LNCaP clone FGC (cell line): ENCODE measurements at regions not wholly inside any gene's neighbourhood (a gene's known extent, or its start where the extent isn't known, plus 50 kb on each side); places are given as distances from the start of the nearest gene placed in this dataset.

Source experiments
- DNase-seq: peaks from one replicate; pipeline ENCODE4 v3.0.0-alpha.2; 2011; ENCODE audit warnings: low read depth
- H3K4me3 ChIP-seq: 2 replicates; pipeline ENCODE4 v1.5.1; 2011; ENCODE audit warnings: mild to moderate bottlenecking, low read depth, low read length, control low read depth
- CTCF ChIP-seq: IDR thresholded peaks from 2 replicates; pipeline ENCODE4 v1.5.1; 2012; ENCODE audit warnings: mild to moderate bottlenecking; ENCODE audit not compliant: control insufficient read depth, insufficient read depth; ENCODE audit errors: extremely low read depth

- H3K4me3 ChIP-seq: no peak overlapping the region
- DNase-seq: no peak
- TF ChIP-seq CTCF: no peak
Measured at GRCh38 chr6:147141711-147142308, 62.4 kb upstream of the STXBP5 start.

GRCh38 chr6:147142684-147143245 lies 61.5 kb upstream of the STXBP5 start:
- no peak for DNase-seq
- TF ChIP-seq CTCF: no peak
- no peak overlapping the region for H3K4me3 ChIP-seq

GRCh38 chr6:147149092-147149491 lies 55.1 kb upstream of the STXBP5 start:
- DNase-seq: no peak
- no peak for TF ChIP-seq CTCF
- H3K4me3 ChIP-seq: no peak overlapping the region

- no peak for DNase-seq
- no peak overlapping the region for H3K4me3 ChIP-seq
- TF ChIP-seq CTCF: no peak
Measured at GRCh38 chr6:147149826-147150225, 54.4 kb upstream of the STXBP5 start.

GRCh38 chr6:147150293-147150692 lies 53.9 kb upstream of the STXBP5 start:
- no peak overlapping the region for H3K4me3 ChIP-seq
- no peak for TF ChIP-seq CTCF
- DNase-seq: no peak
